ENCODE measurements at regions not wholly inside any gene's neighbourhood (a gene's known extent, or its start where the extent isn't known, plus 50 kb on each side); places are given as distances from the start of the nearest gene placed in this dataset.

DNA sequence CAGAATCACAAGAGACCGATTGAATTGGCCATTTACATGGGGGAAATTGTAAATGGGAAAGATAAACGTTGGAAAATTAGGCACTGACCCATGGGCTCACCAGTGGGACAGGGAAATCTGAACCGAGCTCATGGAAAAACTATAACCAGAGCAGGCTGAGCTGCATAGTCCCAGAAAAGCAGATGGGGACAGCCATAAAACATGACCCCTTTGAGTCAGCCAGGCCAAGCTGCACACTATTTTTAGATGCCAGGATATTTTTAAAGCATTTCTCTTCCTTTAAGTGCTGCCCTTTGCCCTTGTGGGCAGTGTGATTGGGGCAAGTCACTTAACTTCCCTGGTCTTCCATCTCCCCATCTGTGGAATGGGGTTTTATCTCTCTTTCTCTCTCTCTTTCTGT, 184.1 kb downstream of the FOXD2 start:
- TF ChIP-seq POLR2AphosphoS5 (IDR thresholded peaks at IDR 0.05), result no peak
- TF ChIP-seq, protein P1, sequence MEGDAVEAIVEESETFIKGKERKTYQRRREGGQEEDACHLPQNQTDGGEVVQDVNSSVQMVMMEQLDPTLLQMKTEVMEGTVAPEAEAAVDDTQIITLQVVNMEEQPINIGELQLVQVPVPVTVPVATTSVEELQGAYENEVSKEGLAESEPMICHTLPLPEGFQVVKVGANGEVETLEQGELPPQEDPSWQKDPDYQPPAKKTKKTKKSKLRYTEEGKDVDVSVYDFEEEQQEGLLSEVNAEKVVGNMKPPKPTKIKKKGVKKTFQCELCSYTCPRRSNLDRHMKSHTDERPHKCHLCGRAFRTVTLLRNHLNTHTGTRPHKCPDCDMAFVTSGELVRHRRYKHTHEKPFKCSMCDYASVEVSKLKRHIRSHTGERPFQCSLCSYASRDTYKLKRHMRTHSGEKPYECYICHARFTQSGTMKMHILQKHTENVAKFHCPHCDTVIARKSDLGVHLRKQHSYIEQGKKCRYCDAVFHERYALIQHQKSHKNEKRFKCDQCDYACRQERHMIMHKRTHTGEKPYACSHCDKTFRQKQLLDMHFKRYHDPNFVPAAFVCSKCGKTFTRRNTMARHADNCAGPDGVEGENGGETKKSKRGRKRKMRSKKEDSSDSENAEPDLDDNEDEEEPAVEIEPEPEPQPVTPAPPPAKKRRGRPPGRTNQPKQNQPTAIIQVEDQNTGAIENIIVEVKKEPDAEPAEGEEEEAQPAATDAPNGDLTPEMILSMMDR (IDR thresholded peaks at IDR 0.05), result no peak

Data from suprapubic skin (tissue), 3 donors.